Small intestine (tissue), 7 donors: ENCODE measurements at regions not wholly inside any gene's neighbourhood (a gene's known extent, or its start where the extent isn't known, plus 50 kb on each side); places are given as distances from the start of the nearest gene placed in this dataset.
A peak's percentile ranks its signal among the peaks of the same experiment; 100 is the strongest.

Experiments used
- DNase-seq, 2 donors: peaks; one replicate each; pipeline versions ENCODE4 v3.0.0 to v3.0.0-alpha.2; 2013
- FAIRE-seq: peaks from 2 replicates; lab custom pipeline; 2012; peaks lifted over from hg19 to GRCh38; lab: Jason Lieb, UNC
- H3K27ac ChIP-seq, 3 donors: one replicate each; pipeline ENCODE4 v1.5.1; 2013; ENCODE audit warnings: low read length in 2 of 3, mild to moderate bottlenecking in 2 of 3, control low read depth in 1 of 3, inconsistent platforms in 1 of 3, low read depth in 1 of 3, moderate library complexity in 1 of 3
- H3K27me3 ChIP-seq, 3 donors: one replicate each; pipeline ENCODE4 v1.6.1; 2013; ENCODE audit warnings: low read length in 3 of 3, inconsistent platforms in 1 of 3; ENCODE audit not compliant: control insufficient read depth in 3 of 3, insufficient read depth in 3 of 3
- H3K36me3 ChIP-seq, 3 donors: one replicate each; pipeline ENCODE4 v1.6.1; 2013; ENCODE audit warnings: low read length in 3 of 3, inconsistent platforms in 1 of 3, low read depth in 1 of 3, mild to moderate bottlenecking in 1 of 3, moderate library complexity in 1 of 3; ENCODE audit not compliant: control insufficient read depth in 3 of 3, insufficient read depth in 2 of 3
- H3K4me1 ChIP-seq, 3 donors: one replicate each; pipeline ENCODE4 v1.6.1; 2013; ENCODE audit warnings: low read length in 2 of 3, inconsistent platforms in 1 of 3, low read depth in 1 of 3, mild to moderate bottlenecking in 1 of 3, moderate library complexity in 1 of 3; ENCODE audit not compliant: control insufficient read depth in 3 of 3, insufficient read depth in 2 of 3
- H3K4me3 ChIP-seq, 3 donors: one replicate each; pipeline ENCODE4 v1.5.1; 2013; ENCODE audit warnings: low read length in 3 of 3, control low read depth in 1 of 3, inconsistent platforms in 1 of 3, low read depth in 1 of 3, mild to moderate bottlenecking in 1 of 3, moderate library complexity in 1 of 3
- H3K9me3 ChIP-seq, 2 donors: one replicate each; pipeline ENCODE4 v1.6.1; 2013; ENCODE audit warnings: low read depth in 1 of 2, low read length in 1 of 2; ENCODE audit not compliant: control insufficient read depth in 2 of 2, insufficient read depth in 1 of 2
- WGBS, 3 donors: extraction: QIAGEN DNeasy Blood & Tissue Kit; methylation state at CpG; one replicate each; pipeline ENCODE4 v1.1.7; 2013; 5-methylcytosine and 5-hydroxymethylcytosine counted together
- donor health status: healthy with polysubstance abuse.
- donor health status: control.
- donor health status: control.
- donor health status: Bipolar disorder and iron deficiency.
- donor health status: healthy.

- FAIRE-seq (no peak), DNase-seq (no peak)
- Histone ChIP-seq H3K9me3 (no peaks in the 10 kb centered on the region), H3K4me1 (no peaks in the 10 kb centered on the region), H3K27ac (no peak overlapping the region), H3K27me3 (no peaks in the 10 kb centered on the region), H3K4me3 (no peak overlapping the region), H3K36me3 (no peaks in the 10 kb centered on the region)
- 77 to 89% (median 84%) methylated on average over 2 of the region's 2 CpGs for WGBS, 3 donors
Observed at GRCh38 chrX:43345166-43345565, 310.9 kb upstream of the MAOA start.

DNA sequence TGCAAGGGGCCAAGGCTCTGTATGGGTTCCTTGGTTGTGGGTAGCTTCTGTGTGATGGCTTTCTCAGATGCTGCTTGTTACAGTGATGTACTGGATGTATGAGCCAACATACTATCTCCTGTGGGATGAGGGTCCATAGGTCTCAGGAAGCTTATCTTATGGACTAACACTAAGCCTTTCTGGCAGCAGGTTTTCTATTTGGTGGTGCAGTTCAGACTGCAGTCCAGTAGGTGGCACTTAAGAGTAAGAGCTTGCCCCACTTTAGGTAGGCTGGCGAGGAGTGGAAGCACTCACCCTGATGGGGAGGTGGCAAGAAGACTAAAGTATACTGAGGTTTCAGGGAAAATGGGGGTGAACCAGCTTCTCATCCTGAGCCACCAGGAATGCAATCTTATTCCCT is 306.7 kb upstream of the MAOA start:
- no peak for FAIRE-seq

DNA sequence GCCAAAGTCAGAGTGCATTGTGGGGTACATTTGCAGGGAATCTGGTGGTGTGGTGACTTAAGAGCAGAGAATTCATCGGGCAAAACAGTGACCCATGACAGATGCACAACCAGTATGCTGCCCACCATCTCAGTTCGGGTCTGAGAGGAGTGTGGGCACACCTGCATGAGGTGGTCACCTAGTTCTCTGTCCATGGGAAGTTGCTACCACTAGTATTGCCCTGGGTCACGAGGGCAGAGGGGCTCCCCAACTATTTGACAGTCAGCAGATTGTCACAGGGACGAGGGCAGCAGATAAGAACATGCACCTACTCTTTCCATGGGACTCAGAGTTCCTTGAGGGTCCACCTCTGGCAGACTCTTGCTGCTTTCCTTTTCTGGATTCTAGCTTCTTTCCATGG is 305.2 kb upstream of the MAOA start:
- Histone ChIP-seq H3K4me3 (no peak overlapping the region), H3K27me3 (no peaks in the 10 kb centered on the region), H3K36me3 (no peaks in the 10 kb centered on the region), H3K9me3 (no peaks in the 10 kb centered on the region), H3K27ac (no peak overlapping the region), H3K4me1 (no peaks in the 10 kb centered on the region)
- WGBS, 3 donors, result 62 to 83% (median 82%) methylated on average over 4 of the region's 4 CpGs
- FAIRE-seq, result no peak
- no peak for DNase-seq

More for the DNA sequence above, 306.7 kb upstream of the MAOA start:
- no peak overlapping the region for H3K27ac ChIP-seq
- no peaks in the 10 kb centered on the region for H3K9me3 ChIP-seq
- no peaks in the 10 kb centered on the region for H3K4me1 ChIP-seq
- H3K27me3 ChIP-seq, result no peaks in the 10 kb centered on the region
- DNase-seq, result peak; percentile 51 to 60
- WGBS, 3 donors, result 0 to 19% (median 12%) methylated on average over 1 of the region's 1 CpG
- no peak overlapping the region for H3K4me3 ChIP-seq
- no peaks in the 10 kb centered on the region for H3K36me3 ChIP-seq

- no peak overlapping the region for H3K27ac ChIP-seq
- no peaks in the 10 kb centered on the region for H3K9me3 ChIP-seq
- no peak overlapping the region for H3K4me3 ChIP-seq
- FAIRE-seq, result no peak
- no peaks in the 10 kb centered on the region for H3K27me3 ChIP-seq
- no peaks in the 10 kb centered on the region for H3K36me3 ChIP-seq
- WGBS, 3 donors, result 54 to 67% (median 58%) methylated on average over 1 of the region's 1 CpG
- no peaks in the 10 kb centered on the region for H3K4me1 ChIP-seq
- no peak for DNase-seq
Observed at GRCh38 chrX:43357741-43358140, 298.4 kb upstream of the MAOA start.

- H3K27ac ChIP-seq, result peak overlapping the region in 1 of 3 donors; percentile 38
- WGBS, 3 donors, result 50 to 66% (median 61%) methylated on average over 3 of the region's 3 CpGs
- no peaks in the 10 kb centered on the region for H3K4me1 ChIP-seq
- H3K27me3 ChIP-seq, result no peaks in the 10 kb centered on the region
- H3K4me3 ChIP-seq, result no peak overlapping the region
- peak in 1 of 2 donors; percentile 7 for DNase-seq
- H3K36me3 ChIP-seq, result no peaks in the 10 kb centered on the region
- FAIRE-seq, result no peak
- H3K9me3 ChIP-seq, result no peaks in the 10 kb centered on the region
Observed at GRCh38 chrX:43373032-43373431, 283.1 kb upstream of the MAOA start.

- Histone ChIP-seq H3K27ac (no peak overlapping the region), H3K4me1 (no peaks in the 10 kb centered on the region), H3K9me3 (peaks cover 0 to under 1% of the 10 kb centered on the region in 2 donors), H3K27me3 (no peaks in the 10 kb centered on the region), H3K4me3 (no peak overlapping the region), H3K36me3 (no peaks in the 10 kb centered on the region)
- DNase-seq, result no peak
- no peak for FAIRE-seq
- 54 to 73% (median 54%) methylated on average over 3 of the region's 3 CpGs for WGBS, 3 donors
Observed at GRCh38 chrX:43375136-43375535, 281.0 kb upstream of the MAOA start.

GRCh38 chrX:43380704-43381103 is 275.4 kb upstream of the MAOA start:
- no peaks in the 10 kb centered on the region for H3K36me3 ChIP-seq
- DNase-seq, result no peak
- 80 to 96% (median 86%) methylated on average over 1 to 6 of the region's 6 CpGs for WGBS, 3 donors
- no peak for FAIRE-seq
- no peaks in the 10 kb centered on the region for H3K4me1 ChIP-seq
- no peak overlapping the region for H3K4me3 ChIP-seq
- no peak overlapping the region for H3K27ac ChIP-seq
- no peaks in the 10 kb centered on the region for H3K27me3 ChIP-seq
- H3K9me3 ChIP-seq, result peaks cover 0 to 13% of the 10 kb centered on the region in 2 donors

GRCh38 chrX:43386875-43387274 is 269.2 kb upstream of the MAOA start:
- H3K4me1 ChIP-seq, result no peaks in the 10 kb centered on the region
- no peak overlapping the region for H3K4me3 ChIP-seq
- H3K36me3 ChIP-seq, result no peaks in the 10 kb centered on the region
- DNase-seq, result no peak
- FAIRE-seq, result no peak
- peaks cover 0 to 3% of the 10 kb centered on the region in 2 donors for H3K9me3 ChIP-seq
- H3K27ac ChIP-seq, result no peak overlapping the region
- H3K27me3 ChIP-seq, result no peaks in the 10 kb centered on the region
- 35 to 80% (median 40%) methylated on average over 1 of the region's 1 CpG for WGBS, 3 donors

DNA sequence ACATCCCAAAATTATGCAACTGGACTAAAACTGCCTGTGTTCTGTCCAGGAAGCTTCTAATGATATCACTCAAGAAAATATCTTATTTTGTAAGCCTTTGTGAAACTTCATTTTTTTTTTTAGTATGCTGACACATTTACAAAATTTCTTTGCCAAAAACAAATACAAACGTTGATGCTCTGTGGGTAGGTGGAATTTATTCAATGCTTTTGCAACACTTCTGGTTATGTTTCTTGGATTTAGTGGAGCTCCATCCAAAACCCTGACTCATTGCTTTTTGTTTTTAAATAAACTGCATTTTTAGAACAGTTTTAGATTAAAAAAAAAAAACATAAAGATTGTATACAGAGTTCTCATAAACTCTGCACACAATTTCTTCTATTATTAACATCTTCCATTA is 250.9 kb upstream of the MAOA start:
- no peak for DNase-seq
- no peaks in the 10 kb centered on the region for H3K9me3 ChIP-seq
- 52 to 70% (median 56%) methylated on average over 1 of the region's 1 CpG for WGBS, 3 donors
- H3K4me3 ChIP-seq, result no peak overlapping the region
- no peak overlapping the region for H3K27ac ChIP-seq
- no peaks in the 10 kb centered on the region for H3K27me3 ChIP-seq
- FAIRE-seq, result peak; percentile 19
- no peaks in the 10 kb centered on the region for H3K36me3 ChIP-seq
- no peaks in the 10 kb centered on the region for H3K4me1 ChIP-seq
